GM04503 (cell line): ENCODE measurements at regions not wholly inside any gene's neighbourhood (a gene's known extent, or its start where the extent isn't known, plus 50 kb on each side); places are given as distances from the start of the nearest gene placed in this dataset.

Experiments used
- DNase-seq: peaks from one replicate; pipeline ENCODE4 v3.0.0-alpha.2; 2012; ENCODE audit warnings: low read depth

DNA sequence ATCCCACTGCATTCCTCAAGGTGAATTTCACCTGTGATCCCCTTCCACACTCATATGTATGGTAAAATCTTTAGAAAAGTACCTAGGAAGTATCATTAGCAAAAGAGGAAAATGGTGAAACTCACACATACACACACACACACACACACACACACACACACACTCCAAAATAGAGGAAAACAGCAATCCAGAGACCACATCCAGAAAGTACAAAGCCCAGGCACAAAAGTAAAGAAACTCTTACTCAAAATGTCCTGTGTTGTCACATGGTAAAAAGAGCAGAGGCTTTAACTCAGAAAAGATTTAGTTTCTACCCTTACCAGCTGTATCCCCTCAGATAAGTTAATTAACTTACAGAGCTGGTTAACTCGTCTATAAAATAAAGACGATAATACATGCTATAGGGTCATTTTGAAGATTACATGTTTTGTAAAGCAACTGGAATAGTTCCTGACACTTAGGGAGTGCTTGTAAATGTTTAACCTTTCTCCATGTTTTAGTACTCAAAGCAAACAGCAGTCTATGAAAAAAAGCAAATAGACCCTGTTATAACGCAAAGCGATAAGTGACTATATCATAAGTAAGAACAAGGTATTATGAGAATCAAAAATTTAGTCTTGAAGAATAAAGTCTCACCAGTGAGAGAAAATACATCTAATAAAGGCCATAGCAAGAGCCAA lies 360.0 kb upstream of the LRATD1 start:
- DNase-seq, result no peak

- DNase-seq, result no peak
These were observed 358.9 kb upstream of the LRATD1 start for GRCh38 chr2:14273650-14274049.

- DNase-seq, result no peak
These were observed 348.3 kb upstream of the LRATD1 start for GRCh38 chr2:14284244-14284643.

GRCh38 chr2:14285812-14286211 lies 346.7 kb upstream of the LRATD1 start:
- DNase-seq, result no peak

DNA sequence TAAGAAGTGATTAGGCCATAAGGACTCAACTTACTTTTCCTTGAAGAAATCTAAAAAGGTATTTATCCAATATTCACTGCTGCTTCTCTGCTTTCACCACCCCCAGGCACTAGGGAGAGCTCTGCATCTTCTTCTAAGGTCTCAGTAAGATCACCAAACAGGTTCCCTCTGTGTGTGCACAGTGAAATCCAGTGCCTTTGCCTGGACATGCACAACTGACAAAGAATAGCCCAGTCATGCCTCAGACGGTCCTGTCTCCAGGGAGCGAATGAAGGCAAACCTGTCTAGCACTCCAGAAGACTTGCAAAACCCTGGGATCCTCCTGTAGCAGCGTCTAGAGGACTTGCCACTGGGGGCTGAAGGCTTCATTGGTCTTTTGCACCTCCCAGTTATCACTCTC lies 344.5 kb upstream of the LRATD1 start:
- DNase-seq, result no peak

DNA sequence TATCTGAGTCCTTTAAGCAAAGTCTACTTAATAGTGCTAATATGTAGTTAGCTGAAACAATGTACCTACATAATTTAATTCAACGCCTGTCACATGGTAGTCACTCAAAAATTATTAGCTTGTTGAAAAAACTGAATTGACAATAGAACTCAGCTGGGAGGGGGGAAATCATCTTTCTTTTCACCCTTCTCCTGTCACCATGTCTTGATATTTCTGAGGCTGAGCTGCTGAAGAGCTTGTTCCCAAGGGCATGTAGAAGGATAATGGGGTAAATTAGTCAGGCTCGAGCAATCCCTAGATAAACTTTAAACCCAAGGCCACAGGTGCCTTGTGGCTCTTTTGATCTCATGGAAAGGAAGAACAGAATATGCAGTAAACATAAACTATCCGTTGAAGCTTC lies 339.6 kb upstream of the LRATD1 start:
- no peak for DNase-seq

DNA sequence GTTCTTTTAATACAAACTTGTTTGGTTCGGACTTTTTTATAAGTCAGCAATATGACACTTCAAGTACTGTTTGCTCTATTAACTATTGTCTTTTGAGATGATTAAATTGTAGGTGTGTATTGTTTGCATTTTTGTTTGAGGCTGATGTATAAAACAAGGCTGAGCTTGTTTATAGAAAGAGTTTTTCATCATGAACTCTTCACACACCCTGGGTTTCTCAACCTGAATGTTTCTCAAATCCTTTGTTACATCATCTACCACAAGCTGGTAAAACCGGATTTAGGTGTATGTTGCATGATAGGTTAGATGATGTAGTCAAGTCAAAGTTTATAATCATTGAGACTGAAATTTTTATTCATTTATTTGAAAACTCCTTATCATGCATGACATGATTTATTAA lies 335.2 kb upstream of the LRATD1 start:
- DNase-seq, result no peak

DNA sequence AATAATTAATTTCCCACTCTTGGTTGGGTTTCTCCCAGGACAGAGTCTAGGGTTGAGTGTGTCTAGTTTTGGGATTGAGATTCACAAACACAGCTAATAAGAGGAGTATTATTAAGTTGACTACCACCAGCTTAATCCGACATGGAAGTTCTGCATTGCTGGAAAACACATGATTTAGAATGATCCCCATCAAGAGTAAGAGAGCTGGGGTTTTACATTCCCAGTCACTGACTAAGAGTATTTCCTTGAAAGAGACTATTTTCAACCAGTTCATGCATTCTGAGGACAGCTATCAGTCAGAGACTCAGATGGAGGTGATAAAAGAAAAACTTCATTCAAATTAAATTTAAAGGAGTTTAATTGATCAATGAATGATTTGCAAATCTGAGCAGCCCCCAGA lies 334.6 kb upstream of the LRATD1 start:
- no peak for DNase-seq

- DNase-seq, result no peak
These were observed 331.2 kb upstream of the LRATD1 start for GRCh38 chr2:14301331-14301730.

- DNase-seq, result no peak
These were observed 329.0 kb upstream of the LRATD1 start for GRCh38 chr2:14303366-14304115.

DNA sequence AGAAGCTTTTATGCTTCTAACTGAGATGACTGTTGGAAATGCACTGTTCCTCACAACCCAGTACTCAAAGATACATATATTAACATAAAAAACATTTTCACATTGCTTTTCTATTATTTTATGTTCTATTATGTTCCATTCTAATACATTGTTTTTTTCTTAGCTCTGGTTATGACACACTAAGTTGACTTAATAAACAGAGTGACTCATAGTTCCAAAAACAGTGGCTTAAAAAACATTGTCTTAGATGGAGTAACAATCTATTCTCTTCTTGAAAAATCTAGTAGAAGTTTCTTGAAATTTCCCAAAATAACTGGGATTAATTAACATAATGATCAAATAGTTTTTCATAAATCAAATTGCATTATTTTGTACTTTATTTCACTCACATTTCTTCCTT lies 328.2 kb upstream of the LRATD1 start:
- DNase-seq, result no peak

GRCh38 chr2:14306268-14306861 lies 326.2 kb upstream of the LRATD1 start:
- DNase-seq, result no peak

GRCh38 chr2:14313341-14313740 lies 319.2 kb upstream of the LRATD1 start:
- DNase-seq, result no peak

DNA sequence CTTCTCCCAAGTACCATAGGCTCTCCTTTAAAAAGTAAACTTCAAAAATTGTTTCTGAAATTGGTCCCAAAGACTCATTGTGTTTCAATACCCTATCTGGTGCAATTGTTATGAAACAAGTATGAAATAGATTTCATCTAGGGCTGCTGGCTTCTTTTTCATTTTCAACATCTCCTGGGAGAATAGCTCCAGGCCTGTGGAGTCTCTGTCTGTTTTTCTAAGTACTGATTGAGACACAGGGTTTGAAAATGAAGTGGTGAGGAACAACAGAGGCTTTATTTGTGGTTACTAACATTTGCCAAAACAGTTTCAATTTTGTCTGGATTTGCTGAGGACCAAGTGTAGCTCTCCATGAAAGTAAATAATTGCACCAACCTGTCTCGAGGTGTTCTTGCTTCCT lies 315.9 kb upstream of the LRATD1 start:
- no peak for DNase-seq

DNA sequence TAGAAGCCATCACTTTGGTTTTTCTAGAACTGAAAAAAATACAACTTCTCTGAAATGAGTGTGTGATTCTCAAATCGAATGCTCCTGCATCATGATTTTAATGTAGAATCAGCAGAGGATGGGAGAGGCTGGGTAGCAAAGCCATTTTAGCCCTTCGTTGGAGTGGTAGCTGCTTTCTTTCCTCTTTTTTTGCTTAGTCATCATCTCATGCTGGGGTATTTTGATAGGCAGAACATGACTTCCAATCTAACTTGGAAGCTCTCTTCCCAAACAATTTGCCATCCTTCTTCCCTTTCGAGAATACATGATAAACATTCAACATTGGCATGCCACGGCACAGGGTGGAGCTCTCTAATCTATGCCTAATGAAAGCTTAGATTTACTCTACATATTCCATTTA lies 311.2 kb upstream of the LRATD1 start:
- DNase-seq, result no peak

GRCh38 chr2:14322306-14322705 lies 310.2 kb upstream of the LRATD1 start:
- no peak for DNase-seq

GRCh38 chr2:14324308-14324707 lies 308.2 kb upstream of the LRATD1 start:
- DNase-seq, result no peak

GRCh38 chr2:14330884-14331283 lies 301.6 kb upstream of the LRATD1 start:
- no peak for DNase-seq

- no peak for DNase-seq
These were observed 295.6 kb upstream of the LRATD1 start for GRCh38 chr2:14336759-14337382.

DNA sequence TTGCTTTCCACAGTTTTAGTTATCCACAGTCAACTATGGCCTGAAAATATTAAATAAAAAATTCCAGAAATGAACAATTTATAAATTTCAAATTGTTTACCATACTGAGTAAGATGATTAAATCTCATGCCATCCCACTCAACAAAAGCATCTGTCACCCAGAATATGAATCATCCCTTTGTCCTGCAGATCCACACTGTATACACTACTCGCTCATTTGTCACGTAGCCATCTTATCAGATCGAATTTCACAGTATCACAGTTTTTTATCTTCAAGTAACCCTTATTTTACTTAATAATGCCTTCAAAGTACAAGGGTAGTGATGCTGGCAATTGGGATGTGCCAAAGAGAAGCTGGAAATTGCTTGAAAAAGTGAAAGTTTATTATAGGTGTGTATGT lies 291.8 kb upstream of the LRATD1 start:
- DNase-seq, result no peak

DNA sequence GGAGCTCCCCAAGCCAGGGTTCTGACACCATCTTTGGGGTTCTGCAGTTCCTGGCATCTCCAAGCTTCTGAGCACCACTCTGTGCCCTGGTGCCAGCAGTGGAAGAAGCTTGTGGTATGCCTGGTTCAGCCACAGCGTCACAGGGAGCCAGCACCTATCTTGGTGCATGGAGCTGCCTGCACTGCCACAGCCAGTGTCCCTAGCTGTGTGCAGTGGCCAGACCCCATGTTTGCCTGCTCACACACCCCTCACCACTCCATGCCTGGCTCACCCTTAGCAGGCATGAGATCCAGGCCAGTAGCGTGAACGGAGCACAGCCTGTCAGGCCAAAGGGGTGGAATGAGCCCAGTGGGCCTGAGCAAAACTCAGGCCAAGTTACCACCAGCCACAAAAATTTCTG lies 290.2 kb upstream of the LRATD1 start:
- DNase-seq, result no peak

GRCh38 chr2:14344355-14344754 lies 288.2 kb upstream of the LRATD1 start:
- no peak for DNase-seq

- DNase-seq, result no peak
These were observed 284.3 kb upstream of the LRATD1 start for GRCh38 chr2:14348247-14348646.
